A549 (cell line): ENCODE measurements at regions not wholly inside any gene's neighbourhood (a gene's known extent, or its start where the extent isn't known, plus 50 kb on each side); places are given as distances from the start of the nearest gene placed in this dataset.
A peak's percentile ranks its signal among the peaks of the same experiment; 100 is the strongest.

ENCODE experiments used
- ATAC-seq, 2 experiments: fragments of 200-7000 bp in 1 of 2; fragments of >200 bp in 1 of 2; cut with Nextera tagmentation in 1 of 2; cut with Tn5 transposase in 1 of 2; 3 replicates each; pipeline versions ENCODE4 v1.8.0 to v1.9.1; 2018 to 2020; ENCODE audit warnings: mild to moderate bottlenecking in 1 of 2, moderate library complexity in 1 of 2
- CTCF ChIA-PET: fragments of 300-600 bp; sonication (Branson Sonifier 250); formaldehyde crosslinking; extraction: SDS; loops from one replicate; lab custom pipeline; 2021; ENCODE audit warnings: antibody characterized with exemption, inconsistent platforms; lab: Yijun Ruan, JAX
- POLR2A ChIA-PET: fragments of 350-600 bp; formaldehyde crosslinking; extraction: SDS; loops from one replicate; lab custom pipeline; 2021; ENCODE audit warnings: antibody characterized with exemption, inconsistent platforms; lab: Yijun Ruan, JAX
- DNase-seq, 2 experiments: peaks; one replicate each; pipeline versions ENCODE4 v3.0.0 to v3.0.0-alpha.2; 2011 to 2016; ENCODE audit warnings: low read depth in 1 of 2, low spot score in 1 of 2
- FAIRE-seq: peaks from 2 replicates; lab custom pipeline; 2011; peaks lifted over from hg19 to GRCh38; lab: Jason Lieb, UNC
- H3K27ac ChIP-seq, 2 experiments: fragments of >200 bp; sonication (Bioruptor Twin); formaldehyde crosslinking; 3 replicates each; pipeline ENCODE4 v1.5.1; 2016 to 2017
- H3K4me1 ChIP-seq: fragments of >200 bp; sonication (Bioruptor Twin); formaldehyde crosslinking; 3 replicates; pipeline ENCODE4 v1.6.1; 2016
- H3K4me2 ChIP-seq: fragments of >200 bp; sonication (Bioruptor Twin); formaldehyde crosslinking; 3 replicates; pipeline ENCODE4 v1.6.1; 2016
- H3K4me3 ChIP-seq: fragments of >200 bp; sonication (Bioruptor Twin); formaldehyde crosslinking; 3 replicates; pipeline ENCODE4 v1.5.1; 2016
- H3K9me3 ChIP-seq: fragments of >200 bp; sonication (Bioruptor Twin); formaldehyde crosslinking; 3 replicates; pipeline ENCODE4 v1.6.1; 2016
- CBX2 ChIP-seq: fragments of 200-600 bp; sonication (generic); IDR thresholded peaks from 2 replicates; pipeline ENCODE4 v1.6.1; 2016; ENCODE audit warnings: low read depth, mild to moderate bottlenecking, borderline replicate concordance
- CHD4 ChIP-seq: fragments of 200-600 bp; sonication (generic); IDR thresholded peaks from 2 replicates; pipeline ENCODE4 v1.6.1; 2016; ENCODE audit warnings: antibody characterized with exemption, mild to moderate bottlenecking, borderline replicate concordance
- CTCF ChIP-seq: fragments of >200 bp; sonication (Bioruptor Twin); formaldehyde crosslinking; IDR thresholded peaks from 3 replicates; pipeline ENCODE4 v1.5.1; 2016
- EHF ChIP-seq: fragments of 250-450 bp; sonication (Bioruptor Pico); IDR thresholded peaks from 2 replicates; pipeline ENCODE4 v1.5.0; 2020; ENCODE audit warnings: mild to moderate bottlenecking
- EHMT2 ChIP-seq: fragments of 200-600 bp; sonication (generic); IDR thresholded peaks from 2 replicates; pipeline ENCODE4 v1.6.1; 2016; ENCODE audit warnings: antibody characterized with exemption, low read depth, mild to moderate bottlenecking, moderate library complexity
- ELK1 ChIP-seq: fragments of 150-350 bp; IDR thresholded peaks from 2 replicates; pipeline ENCODE4 v1.6.1; 2014; ENCODE audit warnings: low read depth, mild to moderate bottlenecking, low read length
- HDAC2 ChIP-seq: fragments of 200-600 bp; sonication (generic); IDR thresholded peaks from 2 replicates; pipeline ENCODE4 v1.6.1; 2016
- HMGXB4 ChIP-seq: fragments of 250-450 bp; sonication (Bioruptor Pico); IDR thresholded peaks from 2 replicates; pipeline ENCODE4 v1.5.0; 2021; ENCODE audit warnings: mild to moderate bottlenecking, moderate library complexity, borderline replicate concordance
- HOXB13 ChIP-seq: fragments of 250-450 bp; sonication (Bioruptor Pico); IDR thresholded peaks from 2 replicates; pipeline ENCODE4 v1.5.0; 2020; ENCODE audit warnings: low read depth, mild to moderate bottlenecking, moderate library complexity
- JUN ChIP-seq, 2 experiments: fragments of >200 bp; sonication (Bioruptor Twin); formaldehyde crosslinking; IDR thresholded peaks; 2 replicates in 1 of 2; 3 replicates in 1 of 2; pipeline ENCODE4 v1.6.1; 2016 to 2017
- KDM1A ChIP-seq: fragments of 200-600 bp; sonication (generic); IDR thresholded peaks from 2 replicates; pipeline ENCODE4 v1.6.1; 2016; ENCODE audit warnings: low read depth, mild to moderate bottlenecking
- MAFK ChIP-seq: fragments of 450-650 bp; IDR thresholded peaks from 2 replicates; pipeline ENCODE4 v1.6.1; 2014; ENCODE audit not compliant: partially characterized antibody
- MAX ChIP-seq: IDR thresholded peaks from 2 replicates; pipeline ENCODE4 v1.6.1; 2012
- MYC ChIP-seq: IDR thresholded peaks from 2 replicates; pipeline ENCODE4 v1.6.1; 2012; ENCODE audit warnings: mild to moderate bottlenecking, inconsistent platforms, low read length, improper control_type of control experiment, borderline replicate concordance
- NFE2L2 ChIP-seq: fragments of 150-350 bp; conservative IDR thresholded peaks from 2 replicates; pipeline ENCODE4 v1.6.1; 2014; ENCODE audit warnings: low read length
- POLR2AphosphoS2 ChIP-seq: conservative IDR thresholded peaks from 2 replicates; pipeline ENCODE4 v1.6.1; 2012; ENCODE audit warnings: low read length, improper control_type of control experiment, inconsistent platforms
- RFX5 ChIP-seq: fragments of 450-650 bp; IDR thresholded peaks from 2 replicates; pipeline ENCODE4 v1.7.1; 2014; ENCODE audit warnings: antibody characterized with exemption, mild to moderate bottlenecking, moderate library complexity
- RNF2 ChIP-seq: fragments of 200-600 bp; sonication (generic); IDR thresholded peaks from 2 replicates; pipeline ENCODE4 v1.6.1; 2016; ENCODE audit warnings: low read depth, mild to moderate bottlenecking, antibody characterized with exemption, moderate library complexity, borderline replicate concordance
- SREBF2 ChIP-seq: fragments of 450-650 bp; IDR thresholded peaks from 2 replicates; pipeline ENCODE4 v1.6.1; 2014; ENCODE audit warnings: mild to moderate bottlenecking, moderate library complexity
- TFCP2L1 ChIP-seq: fragments of 250-450 bp; sonication (Bioruptor Pico); IDR thresholded peaks from 2 replicates; pipeline ENCODE4 v1.5.0; 2021; ENCODE audit warnings: mild to moderate bottlenecking
- USF2 ChIP-seq: fragments of 450-650 bp; IDR thresholded peaks from 2 replicates; pipeline ENCODE4 v1.6.1; 2014; ENCODE audit warnings: antibody characterized with exemption
- ZFP36 ChIP-seq: fragments of 450-650 bp; IDR thresholded peaks from 2 replicates; pipeline ENCODE4 v1.6.1; 2014; ENCODE audit warnings: borderline replicate concordance; ENCODE audit not compliant: partially characterized antibody
- WGBS: methylation state at CpG from one replicate; pipeline ENCODE4 v1.1.6; 2017; ENCODE audit errors: missing lambda C conversion rate; 5-methylcytosine and 5-hydroxymethylcytosine counted together

GRCh38 chr5:54743997-54744788, 226.6 kb downstream of the SNX18 start:
- ChIA-PET CTCF (interaction anchor here (0.8 to 1.5 kb wide), 5 partner anchors 9 to 227 kb away, joined by 3 to 5 read pairs (median 3); partner anchors contain the start of gene SNX18), POLR2A (no interaction called here)
- no peak overlapping the region for H3K4me3 ChIP-seq
- peak overlapping the region in 1 of 2 experiments; percentile 36; a peak in 1 of 6 replicates for H3K27ac ChIP-seq
- no peak overlapping the region for H3K4me2 ChIP-seq
- 71% methylated on average over 8 of the region's 8 CpGs for WGBS
- peak in 1 of 2 experiments; percentile 16 for DNase-seq
- H3K4me1 ChIP-seq = peaks cover 12% of the 10 kb centered on the region; the same call in 2 of the 3 replicates
- FAIRE-seq = no peak
- no peak for TF ChIP-seq MYC
- TF ChIP-seq MAX = no peak
- no peak for TF ChIP-seq HDAC2
- no peak for TF ChIP-seq TFCP2L1 (CRISPR knock-in tag)
- TF ChIP-seq NFE2L2 = peak; percentile 45; the same call in 1 of the 2 replicates
- no peak for TF ChIP-seq SREBF2
- no peak for TF ChIP-seq HOXB13
- no peak for TF ChIP-seq RNF2
- no peak for TF ChIP-seq EHMT2
- peak; percentile 96 for TF ChIP-seq MAFK
- no peaks in the 10 kb centered on the region for H3K9me3 ChIP-seq
- no peak for ATAC-seq

- H3K27ac ChIP-seq = peak overlapping the region in 1 of 2 experiments; percentile 11; a peak in 1 of 6 replicates
- CTCF ChIA-PET = interaction anchor here (0.7 to 1.5 kb wide), 3 partner anchors 10 to 13 kb away, joined by 3 to 5 read pairs (median 4); no protein-coding TSS in a partner anchor
- POLR2A ChIA-PET = no interaction called here
- peaks cover 12% of the 10 kb centered on the region; the same call in 2 of the 3 replicates for H3K4me1 ChIP-seq
- no peak overlapping the region for H3K4me3 ChIP-seq
- TF ChIP-seq HMGXB4 = no peak
- TF ChIP-seq POLR2AphosphoS2 = no peak
- TF ChIP-seq RFX5 = no peak
- no peak for TF ChIP-seq CHD4
- no peak for TF ChIP-seq EHF (CRISPR knock-in tag)
- TF ChIP-seq CTCF = no peak
- TF ChIP-seq CBX2 = no peak
- TF ChIP-seq MAX = no peak
- no peak for TF ChIP-seq ZFP36
- ATAC-seq (no peak), FAIRE-seq (no peak), DNase-seq (no peak)
- no peaks in the 10 kb centered on the region for H3K9me3 ChIP-seq
- WGBS = 88% methylated on average over 5 of the region's 5 CpGs
- H3K4me2 ChIP-seq = no peak overlapping the region
Observed at GRCh38 chr5:54743581-54743980, 226.0 kb downstream of the SNX18 start.

- TF ChIP-seq JUN (IDR thresholded peaks at IDR 0.05) = no peak
- no peak for TF ChIP-seq CBX2
- no peak for TF ChIP-seq USF2
- no peak for TF ChIP-seq ELK1
- TF ChIP-seq KDM1A = no peak
- no peak for TF ChIP-seq RNF2
- no peak for TF ChIP-seq SREBF2
- FAIRE-seq = no peak
- Histone ChIP-seq H3K27ac (peak overlapping the region in 1 of 2 experiments; percentile 52; a peak in 2 of 6 replicates), H3K9me3 (no peaks in the 10 kb centered on the region), H3K4me1 (peaks cover 12% of the 10 kb centered on the region; the same call in 2 of the 3 replicates), H3K4me2 (peak overlapping the region; percentile 39; the same call in 2 of the 3 replicates), H3K4me3 (no peak overlapping the region)
- peak; percentile 38 to 45; a peak in 3 of 6 replicates for ATAC-seq
- DNase-seq = peak; percentile 19 to 24
- ChIA-PET POLR2A (no interaction called here), CTCF (no interaction called here)
- WGBS = 26% methylated on average over 7 of the region's 7 CpGs
Observed at GRCh38 chr5:54742417-54742891, 224.9 kb downstream of the SNX18 start.
